Stomach (tissue), 8 donors: ENCODE measurements at regions not wholly inside any gene's neighbourhood (a gene's known extent, or its start where the extent isn't known, plus 50 kb on each side); places are given as distances from the start of the nearest gene placed in this dataset.
"Not testable (repeated sequence)": the region's sequence is repeated elsewhere in the genome, so short reads cannot be mapped to it uniquely, and the experiment has no call there.

Experiments used
- DNase-seq, 2 donors: peaks; one replicate each; pipeline versions ENCODE4 v3.0.0 to v3.0.0-alpha.2; 2013 to 2019
- H3K27ac ChIP-seq, 5 donors: fragments of 200-600 bp in 4 of 5; sonication (generic) in 4 of 5; one replicate each; pipeline ENCODE4 v1.5.1; 2013 to 2019; ENCODE audit warnings: mild to moderate bottlenecking in 1 of 5, moderate library complexity in 1 of 5
- H3K27me3 ChIP-seq, 3 donors: fragments of 200-600 bp; sonication (generic); one replicate each; pipeline ENCODE4 v1.5.1; 2017 to 2019; ENCODE audit warnings: mixed run types in 1 of 3
- H3K36me3 ChIP-seq, 4 donors: fragments of 200-600 bp; sonication (generic); 1 replicate in 3 of 4; 2 replicates in 1 of 4; pipeline ENCODE4 v1.5.1; 2016 to 2019
- H3K4me1 ChIP-seq, 4 donors: fragments of 200-600 bp; sonication (generic); one replicate each; pipeline ENCODE4 v1.5.1; 2016 to 2019
- H3K4me3 ChIP-seq, 4 donors: fragments of 200-600 bp; sonication (generic) in 3 of 4; one replicate each; pipeline ENCODE4 v1.5.1; 2016 to 2019; ENCODE audit warnings: mild to moderate bottlenecking in 1 of 4
- H3K9me3 ChIP-seq, 4 donors: fragments of 200-600 bp; sonication (generic); one replicate each; pipeline ENCODE4 v1.5.1; 2016 to 2019
- EP300 ChIP-seq: sonication (generic); formaldehyde crosslinking; IDR thresholded peaks from one replicate; pipeline ENCODE4 v1.6.1; 2017; ENCODE audit warnings: antibody characterized with exemption
- POLR2A ChIP-seq, 4 donors: fragments of 450-650 bp; IDR thresholded peaks; one replicate each; pipeline ENCODE4 v1.6.1; 2016; ENCODE audit warnings: antibody characterized with exemption in 4 of 4, control low read depth in 2 of 4, mild to moderate bottlenecking in 1 of 4, moderate library complexity in 1 of 4
- POLR2AphosphoS5 ChIP-seq, 3 donors: sonication (generic); formaldehyde crosslinking; IDR thresholded peaks; one replicate each; pipeline ENCODE4 v1.6.1; 2016; ENCODE audit warnings: antibody characterized with exemption in 3 of 3
- WGBS, 5 donors: extraction: QIAGEN DNeasy Blood & Tissue Kit in 3 of 5; methylation state at CpG; one replicate each; pipeline versions ENCODE4 v1.1.5 to v1.1.7; 2013 to 2018; 5-methylcytosine and 5-hydroxymethylcytosine counted together
- intact Hi-C: fragments of 100-400 bp; cut with DNase I; formaldehyde crosslinking; loops from one replicate; pipeline ENCODE4 v1.15.1; 2023; ENCODE audit warnings: low total_unique reads
- TF ChIP-seq, protein P1 (sequence below), 7 experiments: fragments of 450-650 bp in 4 of 7; fragments of 200-600 bp in 3 of 7; sonication (generic) in 3 of 7; IDR thresholded peaks; one replicate each; pipeline ENCODE4 v1.5.1; 2016 to 2019; ENCODE audit warnings: antibody characterized with exemption in 7 of 7, control low read depth in 2 of 7, mild to moderate bottlenecking in 1 of 7
- donor health status: healthy with polysubstance abuse.
- donor health status: Bipolar disorder and iron deficiency.
- donor health status: healthy.

DNA sequence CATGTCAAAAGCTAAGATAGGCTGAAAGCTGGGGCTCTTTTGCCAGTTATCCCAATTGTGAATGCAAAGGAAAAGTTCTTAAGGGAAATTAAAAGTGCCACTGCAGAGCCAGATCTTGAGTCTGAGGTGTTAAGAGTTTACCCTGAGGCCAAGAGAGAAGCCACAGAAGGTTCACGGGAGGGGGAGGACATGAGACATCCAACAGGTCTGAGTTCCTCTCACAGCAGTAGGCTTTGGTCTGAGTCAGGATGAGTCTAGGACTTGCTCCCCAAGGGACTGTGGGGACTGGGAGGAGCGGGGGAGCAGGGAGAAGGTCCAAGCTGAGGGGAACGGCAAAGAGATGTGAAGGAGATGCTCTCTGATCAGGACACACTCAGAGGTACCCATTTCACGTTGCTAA is 411.2 kb upstream of the CAMK1G start:
- Histone ChIP-seq H3K36me3 (no peaks in the 10 kb centered on the region), H3K4me3 (no peak overlapping the region), H3K27me3 (no peaks in the 10 kb centered on the region), H3K27ac (no peak overlapping the region), H3K4me1 (no peaks in the 10 kb centered on the region), H3K9me3 (peaks cover 0 to 4% (median 1%) of the 10 kb centered on the region in 4 donors)
- WGBS, 5 donors = 88 to 93% (median 89%) methylated on average over 4 of the region's 4 CpGs
- no peak for DNase-seq
- intact Hi-C loops = no loop called here
- TF ChIP-seq, protein P1, sequence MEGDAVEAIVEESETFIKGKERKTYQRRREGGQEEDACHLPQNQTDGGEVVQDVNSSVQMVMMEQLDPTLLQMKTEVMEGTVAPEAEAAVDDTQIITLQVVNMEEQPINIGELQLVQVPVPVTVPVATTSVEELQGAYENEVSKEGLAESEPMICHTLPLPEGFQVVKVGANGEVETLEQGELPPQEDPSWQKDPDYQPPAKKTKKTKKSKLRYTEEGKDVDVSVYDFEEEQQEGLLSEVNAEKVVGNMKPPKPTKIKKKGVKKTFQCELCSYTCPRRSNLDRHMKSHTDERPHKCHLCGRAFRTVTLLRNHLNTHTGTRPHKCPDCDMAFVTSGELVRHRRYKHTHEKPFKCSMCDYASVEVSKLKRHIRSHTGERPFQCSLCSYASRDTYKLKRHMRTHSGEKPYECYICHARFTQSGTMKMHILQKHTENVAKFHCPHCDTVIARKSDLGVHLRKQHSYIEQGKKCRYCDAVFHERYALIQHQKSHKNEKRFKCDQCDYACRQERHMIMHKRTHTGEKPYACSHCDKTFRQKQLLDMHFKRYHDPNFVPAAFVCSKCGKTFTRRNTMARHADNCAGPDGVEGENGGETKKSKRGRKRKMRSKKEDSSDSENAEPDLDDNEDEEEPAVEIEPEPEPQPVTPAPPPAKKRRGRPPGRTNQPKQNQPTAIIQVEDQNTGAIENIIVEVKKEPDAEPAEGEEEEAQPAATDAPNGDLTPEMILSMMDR (IDR thresholded peaks at IDR 0.05) = no peak
- TF ChIP-seq EP300 (no peak), POLR2A (IDR thresholded peaks at IDR 0.05) (no peak), POLR2AphosphoS5 (IDR thresholded peaks at IDR 0.05) (no peak)

DNA sequence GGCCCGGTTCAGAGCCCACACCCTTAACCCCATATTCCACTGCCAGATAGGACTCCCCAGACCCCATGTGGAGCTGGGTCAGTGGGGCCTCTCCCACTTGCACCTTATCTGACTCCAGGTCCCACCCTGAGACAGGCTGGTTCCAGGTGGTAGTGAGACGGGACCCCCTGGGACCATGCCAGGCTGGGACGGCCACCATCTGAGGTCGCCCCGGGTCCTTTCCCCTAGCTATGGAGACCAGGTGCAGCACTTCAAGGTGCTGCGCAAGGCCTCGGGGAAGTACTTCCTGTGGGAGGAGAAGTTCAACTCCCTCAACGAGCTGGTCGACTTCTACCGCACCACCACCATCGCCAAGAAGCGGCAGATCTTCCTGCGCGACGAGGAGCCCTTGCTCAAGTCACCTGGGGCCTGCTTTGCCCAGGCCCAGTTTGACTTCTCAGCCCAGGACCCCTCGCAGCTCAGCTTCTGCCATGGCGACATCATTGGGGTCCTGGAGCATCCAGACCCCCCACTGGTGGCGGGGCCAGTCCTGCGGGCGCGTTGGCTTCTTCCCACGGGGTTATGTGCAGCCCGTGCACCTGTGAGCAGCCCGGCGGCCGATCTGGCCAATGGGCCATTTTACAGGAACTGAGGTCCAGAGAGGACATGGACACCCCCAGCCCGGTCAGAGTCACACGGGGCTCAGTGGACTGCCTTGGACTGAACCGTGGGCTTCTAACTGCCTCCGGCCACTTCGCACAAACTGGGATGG is 410.5 kb upstream of the CAMK1G start:
- DNase-seq, H3K4me3 ChIP-seq, H3K4me1 ChIP-seq, intact Hi-C loops, H3K36me3 ChIP-seq, H3K27ac ChIP-seq, H3K9me3 ChIP-seq, H3K27me3 ChIP-seq: not testable (repeated sequence)
- WGBS, 5 donors = 90 to 96% (median 96%) methylated on average over 23 to 31 of the region's 31 CpGs

DNA sequence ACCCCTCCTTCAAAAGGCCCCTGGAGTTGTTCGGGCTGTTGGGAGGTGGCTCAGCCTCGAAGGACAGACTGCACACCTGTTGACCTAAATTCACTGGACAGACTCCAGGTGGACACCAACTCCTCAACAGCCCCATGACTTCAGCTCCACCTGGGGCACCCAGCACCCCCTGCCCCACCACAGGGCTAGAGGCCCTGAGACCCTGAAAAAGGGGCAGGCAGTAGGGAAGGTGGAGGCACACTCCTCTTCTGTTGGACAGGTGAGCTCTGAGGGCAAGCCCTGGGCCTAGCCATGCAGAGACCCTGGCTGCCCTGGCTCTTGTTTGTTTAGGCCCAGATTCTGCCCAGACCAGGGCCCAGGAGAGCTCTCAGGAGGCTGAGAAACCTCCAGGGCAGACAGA is 409.7 kb upstream of the CAMK1G start:
- H3K36me3 ChIP-seq, H3K27ac ChIP-seq, H3K9me3 ChIP-seq, H3K27me3 ChIP-seq, H3K4me1 ChIP-seq, DNase-seq, intact Hi-C loops, H3K4me3 ChIP-seq: not testable (repeated sequence)
- WGBS, 5 donors = 83 to 97% (median 91%) methylated on average over 2 of the region's 2 CpGs; no CpG with 5 or more reads in 1 of the 5 donors

DNA sequence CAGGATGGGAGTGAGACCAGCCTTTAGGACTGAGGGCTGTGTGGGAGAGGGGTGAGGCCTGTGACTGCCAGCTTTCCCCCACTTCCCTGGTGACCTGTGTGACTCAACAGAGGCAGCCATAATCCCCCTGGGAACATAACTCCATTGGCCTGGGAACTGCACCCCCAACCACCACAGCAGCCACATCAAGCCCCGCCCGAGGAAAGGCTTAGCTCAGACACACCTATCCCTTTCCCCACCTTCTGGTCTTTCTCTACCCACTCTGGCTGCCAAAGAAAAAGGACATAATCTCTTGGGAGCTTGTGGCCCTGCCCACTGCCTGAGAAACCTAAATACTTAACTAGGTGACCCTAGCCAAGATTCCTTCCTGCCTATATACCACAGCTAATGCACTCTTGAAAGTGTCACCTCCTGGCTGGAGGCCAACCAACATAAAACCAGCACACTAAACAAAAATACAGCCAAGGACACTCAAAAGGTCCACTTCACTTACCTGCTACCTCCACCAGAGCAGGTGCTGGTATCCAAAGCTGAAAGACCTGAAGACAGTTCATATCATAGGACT is 406.6 kb upstream of the CAMK1G start:
- no peak for DNase-seq
- H3K9me3 ChIP-seq = peaks cover 0 to 4% (median 3%) of the 10 kb centered on the region in 4 donors
- no peaks in the 10 kb centered on the region for H3K36me3 ChIP-seq
- TF ChIP-seq, protein P1 (IDR thresholded peaks at IDR 0.05) = no peak
- TF ChIP-seq POLR2A (IDR thresholded peaks at IDR 0.05) (no peak), POLR2AphosphoS5 (IDR thresholded peaks at IDR 0.05) (no peak), EP300 (no peak)
- no peaks in the 10 kb centered on the region for H3K27me3 ChIP-seq
- H3K27ac ChIP-seq = no peak overlapping the region
- intact Hi-C loops = no loop called here
- WGBS, 5 donors = 87 to 98% (median 93%) methylated on average over 2 of the region's 2 CpGs
- no peak overlapping the region for H3K4me3 ChIP-seq
- H3K4me1 ChIP-seq = no peaks in the 10 kb centered on the region

- no peak for DNase-seq
- intact Hi-C loops = no loop called here
- peaks cover 0 to 19% (median 12%) of the 10 kb centered on the region in 4 donors for H3K9me3 ChIP-seq
- H3K4me1 ChIP-seq = no peaks in the 10 kb centered on the region
- 65 to 92% (median 82%) methylated on average over 1 of the region's 1 CpG for WGBS, 5 donors
- no peak overlapping the region for H3K4me3 ChIP-seq
- no peak for TF ChIP-seq POLR2A (IDR thresholded peaks at IDR 0.05)
- TF ChIP-seq POLR2AphosphoS5 (IDR thresholded peaks at IDR 0.05) = no peak
- no peak for TF ChIP-seq EP300
- TF ChIP-seq, protein P1 (IDR thresholded peaks at IDR 0.05) = no peak
- H3K27ac ChIP-seq = no peak overlapping the region
- no peaks in the 10 kb centered on the region for H3K27me3 ChIP-seq
- H3K36me3 ChIP-seq = no peaks in the 10 kb centered on the region
Measured at GRCh38 chr1:209183195-209183594, 400.3 kb upstream of the CAMK1G start.
